ENCODE measurements at regions not wholly inside any gene's neighbourhood (a gene's known extent, or its start where the extent isn't known, plus 50 kb on each side); places are given as distances from the start of the nearest gene placed in this dataset.

GRCh38 chr4:32768664-32769389 is 2048.7 kb downstream of the PCDH7 start:
- TF ChIP-seq EZH2phosphoT487 (IDR thresholded peaks at IDR 0.05; ENCODE audit: insufficient read depth, low read depth): no peak
- no peak for TF ChIP-seq EZH2 (IDR thresholded peaks at IDR 0.05; ENCODE audit: insufficient read depth, poor library complexity, severe bottlenecking)
